Uterus (tissue), 2 donors: ENCODE measurements at regions not wholly inside any gene's neighbourhood (a gene's known extent, or its start where the extent isn't known, plus 50 kb on each side); places are given as distances from the start of the nearest gene placed in this dataset.

ENCODE experiments used
- POLR2A ChIP-seq, 2 donors: fragments of 450-650 bp; IDR thresholded peaks; one replicate each; pipeline ENCODE4 v1.6.1; 2016; ENCODE audit warnings: antibody characterized with exemption in 2 of 2, mild to moderate bottlenecking in 1 of 2, moderate library complexity in 1 of 2
- TF ChIP-seq, protein P1 (sequence below), 4 experiments: fragments of 200-600 bp in 2 of 4; fragments of 450-650 bp in 2 of 4; sonication (generic) in 2 of 4; IDR thresholded peaks; one replicate each; pipeline ENCODE4 v1.5.1; 2016 to 2019; ENCODE audit warnings: antibody characterized with exemption in 4 of 4, mild to moderate bottlenecking in 2 of 4, moderate library complexity in 1 of 4

DNA sequence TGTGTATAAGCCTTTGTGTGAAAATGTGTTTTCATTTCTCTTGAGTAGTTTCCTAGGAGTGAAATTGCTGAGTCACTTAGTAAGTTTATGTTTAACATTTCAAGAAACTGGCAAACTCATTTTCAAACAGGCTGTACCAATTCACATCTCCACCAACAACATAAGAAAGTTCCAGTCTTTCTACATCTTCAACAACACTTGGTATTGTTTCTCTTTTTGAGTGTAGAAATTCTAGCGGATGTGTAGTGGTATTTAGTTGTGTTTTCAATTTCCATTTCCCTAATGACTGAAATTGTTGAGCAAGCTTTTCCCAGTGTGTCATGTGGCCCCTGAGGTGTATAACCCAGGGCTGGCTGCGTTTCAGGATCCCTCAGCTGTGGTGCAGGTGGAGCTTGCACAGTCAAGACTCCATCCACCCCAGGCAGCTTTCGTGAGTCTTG is 258.5 kb downstream of the PDCD6IP start:
- TF ChIP-seq, protein P1, sequence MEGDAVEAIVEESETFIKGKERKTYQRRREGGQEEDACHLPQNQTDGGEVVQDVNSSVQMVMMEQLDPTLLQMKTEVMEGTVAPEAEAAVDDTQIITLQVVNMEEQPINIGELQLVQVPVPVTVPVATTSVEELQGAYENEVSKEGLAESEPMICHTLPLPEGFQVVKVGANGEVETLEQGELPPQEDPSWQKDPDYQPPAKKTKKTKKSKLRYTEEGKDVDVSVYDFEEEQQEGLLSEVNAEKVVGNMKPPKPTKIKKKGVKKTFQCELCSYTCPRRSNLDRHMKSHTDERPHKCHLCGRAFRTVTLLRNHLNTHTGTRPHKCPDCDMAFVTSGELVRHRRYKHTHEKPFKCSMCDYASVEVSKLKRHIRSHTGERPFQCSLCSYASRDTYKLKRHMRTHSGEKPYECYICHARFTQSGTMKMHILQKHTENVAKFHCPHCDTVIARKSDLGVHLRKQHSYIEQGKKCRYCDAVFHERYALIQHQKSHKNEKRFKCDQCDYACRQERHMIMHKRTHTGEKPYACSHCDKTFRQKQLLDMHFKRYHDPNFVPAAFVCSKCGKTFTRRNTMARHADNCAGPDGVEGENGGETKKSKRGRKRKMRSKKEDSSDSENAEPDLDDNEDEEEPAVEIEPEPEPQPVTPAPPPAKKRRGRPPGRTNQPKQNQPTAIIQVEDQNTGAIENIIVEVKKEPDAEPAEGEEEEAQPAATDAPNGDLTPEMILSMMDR (IDR thresholded peaks at IDR 0.05): no peak
- TF ChIP-seq POLR2A (IDR thresholded peaks at IDR 0.05): no peak
